ENCODE measurements at regions not wholly inside any gene's neighbourhood (a gene's known extent, or its start where the extent isn't known, plus 50 kb on each side); places are given as distances from the start of the nearest gene placed in this dataset.

GRCh38 chr18:41207706-41208105 is 747.3 kb upstream of the PIK3C3 start:
- no peak for DNase-seq

- no peak for DNase-seq
Observed at GRCh38 chr18:41206341-41206830, 748.6 kb upstream of the PIK3C3 start.

GRCh38 chr18:41199212-41199611 is 755.8 kb upstream of the PIK3C3 start:
- no peak for DNase-seq

- DNase-seq: no peak
Observed at GRCh38 chr18:41197967-41198366, 757.1 kb upstream of the PIK3C3 start.

- DNase-seq: no peak
Observed at GRCh38 chr18:41170346-41170745, 784.7 kb upstream of the PIK3C3 start.

GRCh38 chr18:41165625-41166024 is 789.4 kb upstream of the PIK3C3 start:
- DNase-seq: no peak

GRCh38 chr18:41162781-41163180 is 792.3 kb upstream of the PIK3C3 start:
- no peak for DNase-seq

GRCh38 chr18:41162191-41162590 is 792.8 kb upstream of the PIK3C3 start:
- DNase-seq: no peak

GRCh38 chr18:41155910-41156851 is 798.9 kb upstream of the PIK3C3 start:
- DNase-seq: no peak

- DNase-seq: no peak
Observed at GRCh38 chr18:41155025-41155424, 800.0 kb upstream of the PIK3C3 start.

GRCh38 chr18:41153871-41154270 is 801.2 kb upstream of the PIK3C3 start:
- DNase-seq: no peak

GRCh38 chr18:41150316-41150715 is 804.7 kb upstream of the PIK3C3 start:
- peak in 1 of 2 experiments; percentile 12 for DNase-seq

GRCh38 chr18:41146301-41146700 is 808.7 kb upstream of the PIK3C3 start:
- DNase-seq: no peak

GRCh38 chr18:41145516-41145915 is 809.5 kb upstream of the PIK3C3 start:
- DNase-seq: no peak

- no peak for DNase-seq
Observed at GRCh38 chr18:41144441-41144840, 810.6 kb upstream of the PIK3C3 start.

GRCh38 chr18:41140506-41140905 is 814.5 kb upstream of the PIK3C3 start:
- no peak for DNase-seq

GRCh38 chr18:41135146-41135545 is 819.9 kb upstream of the PIK3C3 start:
- DNase-seq: no peak

- no peak for DNase-seq
Observed at GRCh38 chr18:41134426-41134825, 820.6 kb upstream of the PIK3C3 start.

GRCh38 chr18:41131050-41131449 is 824.0 kb upstream of the PIK3C3 start:
- DNase-seq: no peak

GRCh38 chr18:41128545-41128944 is 826.5 kb upstream of the PIK3C3 start:
- no peak for DNase-seq

GRCh38 chr18:41128126-41128525 is 826.9 kb upstream of the PIK3C3 start:
- DNase-seq: no peak

GRCh38 chr18:41126541-41127235 is 828.3 kb upstream of the PIK3C3 start:
- DNase-seq: no peak

- DNase-seq: no peak
Observed at GRCh38 chr18:41121116-41121826, 833.8 kb upstream of the PIK3C3 start.
